K562 (cell line): ENCODE measurements at regions not wholly inside any gene's neighbourhood (a gene's known extent, or its start where the extent isn't known, plus 50 kb on each side); places are given as distances from the start of the nearest gene placed in this dataset.

Experiments used
- ATAC-seq: fragments of 200-7000 bp; cut with Tn5 transposase; 3 replicates; pipeline ENCODE4 v1.9.1; 2020; ENCODE audit warnings: moderate library complexity
- BruUV-seq: library from RNA; stranded (reverse); fragments of 400-500 nt; replicated peaks from 2 replicates; lab custom pipeline; 2021; lab: Mats Ljungman, UMichigan
- CTCF ChIA-PET: fragments of 300-600 bp; formaldehyde crosslinking; extraction: SDS; loops from one replicate; lab custom pipeline; 2021; ENCODE audit warnings: low intra/inter-chr PET ratio; lab: Yijun Ruan, JAX
- POLR2A ChIA-PET: fragments of 300-600, 350-650 bp; sonication (Branson Sonifier 250); formaldehyde crosslinking; extraction: SDS; loops from one replicate; lab custom pipeline; 2021; ENCODE audit warnings: antibody characterized with exemption, inconsistent platforms; lab: Yijun Ruan, JAX
- DNase-seq, 4 experiments: peaks; one replicate each; pipeline versions ENCODE4 v3.0.0 to v3.0.0-alpha.2; 2011 to 2018; ENCODE audit warnings: low spot score in 3 of 4, mixed read lengths in 3 of 4; ENCODE audit errors: extremely low read depth in 1 of 4
- FAIRE-seq: peaks from 2 replicates; lab custom pipeline; 2011; peaks lifted over from hg19 to GRCh38; lab: Jason Lieb, UNC
- H2AFZ ChIP-seq: 2 replicates; pipeline ENCODE4 v1.6.0; 2011; ENCODE audit warnings: low read depth, low read length, control low read depth, inconsistent platforms
- H3K27ac ChIP-seq: fragments of 200-600 bp; 3 replicates; pipeline ENCODE4 v1.8.0; 2011; ENCODE audit warnings: low read depth, mild to moderate bottlenecking, control low read depth, inconsistent platforms, low read length, moderate library complexity, mixed read lengths; ENCODE audit errors: extremely low read depth
- H3K27me3 ChIP-seq, 2 experiments: fragments of 300-600 bp in 1 of 2; 2 replicates in 1 of 2; 3 replicates in 1 of 2; pipeline versions ENCODE4 v1.6.0 to v1.8.0; 2011; ENCODE audit warnings: inconsistent platforms in 2 of 2, low read length in 2 of 2, mild to moderate bottlenecking in 1 of 2, mixed read lengths in 1 of 2, moderate library complexity in 1 of 2; ENCODE audit not compliant: control insufficient read depth in 2 of 2, insufficient read depth in 2 of 2
- H3K36me3 ChIP-seq: fragments of 300-600 bp; 3 replicates; pipeline ENCODE4 v1.8.0; 2011; ENCODE audit warnings: mild to moderate bottlenecking, low read length, inconsistent platforms; ENCODE audit not compliant: control insufficient read depth, insufficient read depth
- H3K4me1 ChIP-seq, 2 experiments: fragments of 200-600 bp in 1 of 2; replicated peaks in 1 of 2; 2 replicates in 1 of 2; 3 replicates in 1 of 2; pipeline versions ENCODE4 v1.5.1 to v1.8.0; 2011; ENCODE audit warnings: inconsistent platforms in 2 of 2, low read length in 2 of 2, mild to moderate bottlenecking in 1 of 2, mixed read lengths in 1 of 2, moderate library complexity in 1 of 2; ENCODE audit not compliant: control insufficient read depth in 2 of 2, insufficient read depth in 2 of 2
- H3K4me2 ChIP-seq: 2 replicates; pipeline ENCODE4 v1.6.1; 2011; ENCODE audit warnings: low read length, control low read depth, inconsistent platforms, mixed read lengths; ENCODE audit not compliant: insufficient read depth
- H3K4me3 ChIP-seq: fragments of 200-600 bp; sonication (generic), shearing (Covaris generic); 2 replicates; pipeline ENCODE4 v1.5.1; 2016; ENCODE audit warnings: control low read depth, inconsistent platforms
- H3K79me2 ChIP-seq: fragments of 200-600 bp; 3 replicates; pipeline ENCODE4 v1.8.0; 2011; ENCODE audit warnings: low read length, inconsistent platforms; ENCODE audit not compliant: control insufficient read depth, insufficient read depth
- H3K9ac ChIP-seq, 2 experiments: 2 replicates each; pipeline versions ENCODE4 v1.6.0 to v1.6.1; 2011; ENCODE audit warnings: low read depth in 2 of 2, low read length in 2 of 2, control low read depth in 1 of 2, inconsistent platforms in 1 of 2, mild to moderate bottlenecking in 1 of 2, mixed read lengths in 1 of 2; ENCODE audit not compliant: insufficient read depth in 1 of 2
- H3K9me1 ChIP-seq: one replicate; pipeline ENCODE4 v1.6.0; 2011; ENCODE audit warnings: inconsistent platforms, mild to moderate bottlenecking, low read length, moderate library complexity; ENCODE audit not compliant: control insufficient read depth, insufficient read depth
- H3K9me3 ChIP-seq: replicated peaks from 2 replicates; pipeline ENCODE4 v1.5.1; 2011; ENCODE audit warnings: low read depth, low read length, inconsistent platforms; ENCODE audit not compliant: control insufficient read depth, insufficient read depth
- H4K20me1 ChIP-seq: replicated peaks from 2 replicates; pipeline ENCODE4 v1.6.1; 2011; ENCODE audit warnings: low read length, inconsistent platforms, mixed read lengths; ENCODE audit not compliant: control insufficient read depth, insufficient read depth
- CREB1 ChIP-seq, 2 experiments: sonication (generic) in 1 of 2; formaldehyde crosslinking in 1 of 2; IDR thresholded peaks; 2 replicates each; pipeline versions ENCODE4 v1.6.1 to v1.8.0; 2012 to 2022; ENCODE audit warnings: inconsistent platforms in 1 of 2, mild to moderate bottlenecking in 1 of 2, missing genetic modification reagents in 1 of 2, moderate library complexity in 1 of 2
- EWSR1 ChIP-seq: fragments of 450-650 bp; IDR thresholded peaks from 2 replicates; pipeline ENCODE4 v1.6.1; 2018; ENCODE audit warnings: borderline replicate concordance, mild to moderate bottlenecking, low read depth, moderate library complexity; ENCODE audit not compliant: partially characterized antibody
- KAT2B ChIP-seq: IDR thresholded peaks from one replicate; pipeline ENCODE4 v1.6.1; 2012; ENCODE audit warnings: low read depth, mild to moderate bottlenecking, control low read depth, inconsistent platforms, low read length, moderate library complexity
- POLR3A ChIP-seq: IDR thresholded peaks from 2 replicates; pipeline ENCODE4 v1.6.1; 2011; ENCODE audit warnings: borderline replicate concordance, mild to moderate bottlenecking, moderate library complexity; ENCODE audit not compliant: insufficient read length, insufficient read depth; ENCODE audit errors: extremely low read depth
- SMC3 ChIP-seq: conservative IDR thresholded peaks from 2 replicates; pipeline ENCODE4 v1.6.1; 2011; ENCODE audit warnings: low read depth, low read length, improper control_type of control experiment; ENCODE audit not compliant: insufficient read depth
- ZBTB7A ChIP-seq: IDR thresholded peaks from 2 replicates; pipeline ENCODE4 v1.6.1; 2011; ENCODE audit warnings: low read depth, mild to moderate bottlenecking, low read length, moderate library complexity, borderline replicate concordance; ENCODE audit not compliant: control insufficient read depth
- ZC3H4 ChIP-seq: sonication (generic); formaldehyde crosslinking; IDR thresholded peaks from 2 replicates; pipeline ENCODE4 v1.9.0; 2021; ENCODE audit warnings: missing genetic modification reagents, borderline replicate concordance
- ZFP36 ChIP-seq: fragments of 150-350 bp; IDR thresholded peaks from 2 replicates; pipeline ENCODE4 v1.6.1; 2018; ENCODE audit warnings: low read length, low read depth; ENCODE audit not compliant: partially characterized antibody
- WGBS: fragments of 100-300 bp; shearing (Covaris generic); methylation state at CpG from one replicate; pipeline ENCODE4 v1.1.6; 2016; ENCODE audit warnings: low coverage, mixed read lengths; ENCODE audit not compliant: insufficient coverage; ENCODE audit errors: missing lambda C conversion rate; 5-methylcytosine and 5-hydroxymethylcytosine counted together
- in situ Hi-C: fragments of 300-500 bp; cut with MboI; formaldehyde crosslinking; loops from 4 replicates; pipeline ENCODE4 v1.15.0; 2018; ENCODE audit warnings: inconsistent platforms, mixed read lengths
- intact Hi-C: fragments of 100-400 bp; cut with micrococcal nuclease; formaldehyde crosslinking; loops from 2 replicates; pipeline ENCODE4 v1.14.2; 2022

DNA sequence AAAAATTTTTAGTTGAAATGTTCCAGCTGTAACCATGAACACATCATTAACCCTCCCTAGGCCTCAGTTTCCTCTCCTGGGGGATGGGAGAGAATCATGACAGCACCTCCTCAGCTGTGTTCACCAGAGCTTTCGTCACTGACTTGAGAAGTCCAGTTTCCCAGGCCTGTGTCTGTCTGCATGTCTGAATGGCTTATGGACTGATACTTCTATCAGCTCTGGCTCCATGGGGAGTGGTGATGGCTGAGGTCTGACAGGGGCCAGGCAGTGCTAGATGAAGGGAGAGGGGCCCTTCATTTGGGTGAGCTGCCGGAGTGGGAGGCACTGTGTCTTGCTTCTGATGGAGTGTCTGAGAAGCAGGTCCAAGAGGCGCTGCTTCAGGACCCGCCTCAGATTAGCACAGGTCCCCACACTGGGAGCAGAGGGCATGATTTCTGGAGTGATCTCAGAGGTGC, 192.9 kb downstream of the PTPN20 start (continued):
- TF ChIP-seq ZBTB7A (no peak), SMC3 (no peak), CREB1 (IDR thresholded peaks at IDR 0.05) (no peak), CREB1 (CRISPR knock-in tag; IDR thresholded peaks at IDR 0.05) (no peak), POLR3A (no peak), EWSR1 (no peak), KAT2B (no peak)

DNA sequence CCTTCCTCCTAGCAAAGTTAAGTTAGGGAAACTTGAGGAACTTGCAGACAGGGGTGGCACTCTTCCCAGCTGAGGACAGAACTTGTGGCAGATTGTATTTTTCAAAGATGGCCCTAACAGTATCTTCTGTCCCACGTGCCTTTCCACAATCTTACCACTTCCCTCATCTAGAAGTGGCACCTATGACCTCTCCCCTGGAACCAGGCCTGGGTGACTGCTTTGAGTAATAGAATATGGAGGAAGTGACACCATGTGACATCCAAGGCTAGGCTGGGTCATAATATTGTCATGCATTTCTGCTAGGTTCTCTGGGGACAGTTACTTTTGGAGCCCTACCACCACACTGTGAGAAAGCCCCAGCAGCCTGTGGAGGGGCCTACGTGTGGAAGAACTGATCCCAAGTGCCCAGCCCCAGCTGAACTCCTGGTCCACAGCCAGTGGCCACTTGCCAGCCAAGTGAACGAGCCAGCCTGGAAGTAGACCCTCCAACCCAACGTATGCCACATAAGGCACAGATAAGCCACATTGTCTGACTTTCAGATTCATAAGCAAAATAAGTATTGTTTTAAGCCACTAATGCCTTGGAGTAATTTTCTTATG, 193.7 kb downstream of the PTPN20 start:
- H3K4me3 ChIP-seq: no peak overlapping the region
- H2AFZ ChIP-seq: no peak overlapping the region
- intact Hi-C loops: no loop called here
- TF ChIP-seq ZFP36 (no peak), ZC3H4 (CRISPR knock-in tag) (no peak)
- H3K9me3 ChIP-seq: no peaks in the 10 kb centered on the region
- POLR2A ChIA-PET: no interaction called here
- H3K36me3 ChIP-seq: no peaks in the 10 kb centered on the region
- H3K4me2 ChIP-seq: no peak overlapping the region
- H4K20me1 ChIP-seq: no peaks in the 10 kb centered on the region
- CTCF ChIA-PET: no interaction called here
- DNase-seq: no peak
- H3K27ac ChIP-seq: no peak overlapping the region
- no peak for FAIRE-seq
- in situ Hi-C loops: no loop called here
- 0% methylated on average over 4 of the region's 4 CpGs for WGBS
- peaks cover 3 to 15% of the 10 kb centered on the region in 2 experiments; a peak in 4 of 5 replicates for H3K27me3 ChIP-seq
- no peak for ATAC-seq
- H3K4me1 ChIP-seq: no peaks in the 10 kb centered on the region
- H3K79me2 ChIP-seq: no peaks in the 10 kb centered on the region
- BruUV-seq: no TSS peak
- H3K9me1 ChIP-seq: no peaks in the 10 kb centered on the region
- no peak overlapping the region for H3K9ac ChIP-seq
